CD4-positive, alpha-beta T cell treated with Interleukin-1 beta for 1 hour (primary cell): ENCODE measurements at regions not wholly inside any gene's neighbourhood (a gene's known extent, or its start where the extent isn't known, plus 50 kb on each side); places are given as distances from the start of the nearest gene placed in this dataset.

ENCODE experiments used
- DNase-seq, 2 donors: peaks; one replicate each; pipeline ENCODE4 v3.0.0-alpha.2; 2020 to 2022

- DNase-seq: no peak
Measured at GRCh38 chr4:124514588-124514987, 197.9 kb downstream of the ANKRD50 start.

- no peak for DNase-seq
Measured at GRCh38 chr4:124515591-124515990, 196.9 kb downstream of the ANKRD50 start.

GRCh38 chr4:124519196-124519595, 193.3 kb downstream of the ANKRD50 start:
- no peak for DNase-seq

GRCh38 chr4:124523816-124524215, 188.7 kb downstream of the ANKRD50 start:
- DNase-seq: no peak

- DNase-seq: no peak
Measured at GRCh38 chr4:124525524-124525923, 187.0 kb downstream of the ANKRD50 start.

GRCh38 chr4:124526331-124526730, 186.2 kb downstream of the ANKRD50 start:
- no peak for DNase-seq

- no peak for DNase-seq
Measured at GRCh38 chr4:124526769-124527168, 185.8 kb downstream of the ANKRD50 start.

- no peak for DNase-seq
Measured at GRCh38 chr4:124527364-124527763, 185.2 kb downstream of the ANKRD50 start.

- no peak for DNase-seq
Measured at GRCh38 chr4:124529131-124529530, 183.4 kb downstream of the ANKRD50 start.

GRCh38 chr4:124530464-124531077, 182.0 kb downstream of the ANKRD50 start:
- DNase-seq: no peak

- no peak for DNase-seq
Measured at GRCh38 chr4:124534131-124534530, 178.4 kb downstream of the ANKRD50 start.

GRCh38 chr4:124535003-124535402, 177.5 kb downstream of the ANKRD50 start:
- DNase-seq: no peak

GRCh38 chr4:124536946-124537345, 175.6 kb downstream of the ANKRD50 start:
- DNase-seq: no peak

- DNase-seq: no peak
Measured at GRCh38 chr4:124537971-124538370, 174.6 kb downstream of the ANKRD50 start.

- no peak for DNase-seq
Measured at GRCh38 chr4:124540014-124540413, 172.5 kb downstream of the ANKRD50 start.

GRCh38 chr4:124541652-124542420, 170.7 kb downstream of the ANKRD50 start:
- DNase-seq: no peak

- DNase-seq: no peak
Measured at GRCh38 chr4:124555959-124556358, 156.6 kb downstream of the ANKRD50 start.

GRCh38 chr4:124564121-124564520, 148.4 kb downstream of the ANKRD50 start:
- no peak for DNase-seq

GRCh38 chr4:124565371-124565770, 147.2 kb downstream of the ANKRD50 start:
- no peak for DNase-seq

GRCh38 chr4:124566030-124566429, 146.5 kb downstream of the ANKRD50 start:
- DNase-seq: no peak

- DNase-seq: no peak
Measured at GRCh38 chr4:124573056-124573455, 139.5 kb downstream of the ANKRD50 start.

- DNase-seq: no peak
Measured at GRCh38 chr4:124579896-124580295, 132.6 kb downstream of the ANKRD50 start.

- DNase-seq: no peak
Measured at GRCh38 chr4:124583797-124584196, 128.7 kb downstream of the ANKRD50 start.

GRCh38 chr4:124589786-124590185, 122.7 kb downstream of the ANKRD50 start:
- DNase-seq: no peak

GRCh38 chr4:124590480-124590879, 122.1 kb downstream of the ANKRD50 start:
- no peak for DNase-seq
